Upper lobe of left lung (tissue), 4 donors: ENCODE measurements at regions not wholly inside any gene's neighbourhood (a gene's known extent, or its start where the extent isn't known, plus 50 kb on each side); places are given as distances from the start of the nearest gene placed in this dataset.

Experiments
- EP300 ChIP-seq, 4 donors: sonication (generic); formaldehyde crosslinking; IDR thresholded peaks; one replicate each; pipeline ENCODE4 v1.5.1; 2017; ENCODE audit warnings: antibody characterized with exemption in 4 of 4, control low read depth in 2 of 4
- POLR2A ChIP-seq, 4 donors: fragments of 450-650 bp; IDR thresholded peaks; one replicate each; pipeline ENCODE4 v1.5.1; 2016 to 2017; ENCODE audit warnings: antibody characterized with exemption in 4 of 4, mild to moderate bottlenecking in 2 of 4
- POLR2AphosphoS5 ChIP-seq, 2 donors: sonication (generic); formaldehyde crosslinking; IDR thresholded peaks; one replicate each; pipeline ENCODE4 v1.5.1; 2017; ENCODE audit warnings: antibody characterized with exemption in 2 of 2
- TF ChIP-seq, protein P1 (sequence below), 6 experiments: fragments of 450-650 bp in 4 of 6; fragments of 200-600 bp in 2 of 6; sonication (generic) in 2 of 6; IDR thresholded peaks; one replicate each; pipeline ENCODE4 v1.5.1; 2016 to 2019; ENCODE audit warnings: antibody characterized with exemption in 6 of 6

DNA sequence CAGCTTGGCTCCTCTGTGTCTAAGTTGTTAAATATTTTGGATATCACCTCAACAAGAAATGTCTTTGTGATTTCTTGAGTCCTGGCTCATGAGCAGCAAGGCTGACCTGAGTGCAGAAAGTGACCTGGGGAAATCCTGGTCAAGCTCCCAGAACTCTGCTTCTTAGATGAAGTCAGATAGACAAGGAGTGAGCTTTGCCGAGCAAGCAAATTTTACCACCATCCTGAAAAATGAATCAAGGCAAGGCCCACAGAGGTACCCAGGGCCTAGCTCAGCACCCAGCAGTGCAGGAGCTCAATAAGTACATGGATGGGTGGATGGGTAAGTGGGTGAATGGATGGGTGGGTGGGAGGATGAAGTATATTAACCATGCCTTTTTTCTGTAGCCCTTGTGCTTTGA lies 291.8 kb downstream of the UACA start:
- TF ChIP-seq, protein P1, sequence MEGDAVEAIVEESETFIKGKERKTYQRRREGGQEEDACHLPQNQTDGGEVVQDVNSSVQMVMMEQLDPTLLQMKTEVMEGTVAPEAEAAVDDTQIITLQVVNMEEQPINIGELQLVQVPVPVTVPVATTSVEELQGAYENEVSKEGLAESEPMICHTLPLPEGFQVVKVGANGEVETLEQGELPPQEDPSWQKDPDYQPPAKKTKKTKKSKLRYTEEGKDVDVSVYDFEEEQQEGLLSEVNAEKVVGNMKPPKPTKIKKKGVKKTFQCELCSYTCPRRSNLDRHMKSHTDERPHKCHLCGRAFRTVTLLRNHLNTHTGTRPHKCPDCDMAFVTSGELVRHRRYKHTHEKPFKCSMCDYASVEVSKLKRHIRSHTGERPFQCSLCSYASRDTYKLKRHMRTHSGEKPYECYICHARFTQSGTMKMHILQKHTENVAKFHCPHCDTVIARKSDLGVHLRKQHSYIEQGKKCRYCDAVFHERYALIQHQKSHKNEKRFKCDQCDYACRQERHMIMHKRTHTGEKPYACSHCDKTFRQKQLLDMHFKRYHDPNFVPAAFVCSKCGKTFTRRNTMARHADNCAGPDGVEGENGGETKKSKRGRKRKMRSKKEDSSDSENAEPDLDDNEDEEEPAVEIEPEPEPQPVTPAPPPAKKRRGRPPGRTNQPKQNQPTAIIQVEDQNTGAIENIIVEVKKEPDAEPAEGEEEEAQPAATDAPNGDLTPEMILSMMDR (IDR thresholded peaks at IDR 0.05): no peak
- TF ChIP-seq POLR2A (IDR thresholded peaks at IDR 0.05) (no peak), EP300 (IDR thresholded peaks at IDR 0.05) (no peak), POLR2AphosphoS5 (IDR thresholded peaks at IDR 0.05) (no peak)
